ENCODE measurements at regions not wholly inside any gene's neighbourhood (a gene's known extent, or its start where the extent isn't known, plus 50 kb on each side); places are given as distances from the start of the nearest gene placed in this dataset.

- Mint-ChIP-seq H3K27me3 (ENCODE audit: insufficient read depth) (peaks cover 2% of the 10 kb centered on the region; the same call in 1 of the 2 replicates), H3K36me3 (ENCODE audit: low read depth) (no peaks in the 10 kb centered on the region), H3K4me1 (ENCODE audit: low read depth) (no peaks in the 10 kb centered on the region), H3K27ac (no peak overlapping the region), H3K4me3 (no peak overlapping the region), H3K9me3 (no peaks in the 10 kb centered on the region)
- TF ChIP-seq, protein P1, sequence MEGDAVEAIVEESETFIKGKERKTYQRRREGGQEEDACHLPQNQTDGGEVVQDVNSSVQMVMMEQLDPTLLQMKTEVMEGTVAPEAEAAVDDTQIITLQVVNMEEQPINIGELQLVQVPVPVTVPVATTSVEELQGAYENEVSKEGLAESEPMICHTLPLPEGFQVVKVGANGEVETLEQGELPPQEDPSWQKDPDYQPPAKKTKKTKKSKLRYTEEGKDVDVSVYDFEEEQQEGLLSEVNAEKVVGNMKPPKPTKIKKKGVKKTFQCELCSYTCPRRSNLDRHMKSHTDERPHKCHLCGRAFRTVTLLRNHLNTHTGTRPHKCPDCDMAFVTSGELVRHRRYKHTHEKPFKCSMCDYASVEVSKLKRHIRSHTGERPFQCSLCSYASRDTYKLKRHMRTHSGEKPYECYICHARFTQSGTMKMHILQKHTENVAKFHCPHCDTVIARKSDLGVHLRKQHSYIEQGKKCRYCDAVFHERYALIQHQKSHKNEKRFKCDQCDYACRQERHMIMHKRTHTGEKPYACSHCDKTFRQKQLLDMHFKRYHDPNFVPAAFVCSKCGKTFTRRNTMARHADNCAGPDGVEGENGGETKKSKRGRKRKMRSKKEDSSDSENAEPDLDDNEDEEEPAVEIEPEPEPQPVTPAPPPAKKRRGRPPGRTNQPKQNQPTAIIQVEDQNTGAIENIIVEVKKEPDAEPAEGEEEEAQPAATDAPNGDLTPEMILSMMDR (IDR thresholded peaks at IDR 0.05) = no peak
- no peak for DNase-seq
These were observed 173.0 kb downstream of the EBLN2 start for GRCh38 chr3:73234354-73235014.

DNA sequence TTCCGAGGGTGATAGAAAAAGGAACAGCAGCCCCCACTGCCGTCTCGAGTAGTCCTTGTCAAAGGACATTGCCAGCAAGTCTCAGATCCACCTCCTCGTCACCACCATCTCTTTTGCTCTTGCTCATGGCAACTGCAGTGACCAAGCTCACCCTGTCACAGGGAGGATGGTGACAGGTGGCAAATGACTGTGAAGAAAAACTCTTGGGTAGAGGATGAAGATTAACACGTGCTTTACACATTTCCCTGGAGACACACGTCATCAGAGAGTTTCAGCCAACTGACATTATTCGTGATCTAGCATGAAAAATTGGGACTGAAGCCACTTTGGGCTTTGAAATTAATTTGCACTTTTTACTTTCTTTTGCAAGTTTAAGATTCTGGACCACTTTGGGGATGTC lies 174.3 kb downstream of the EBLN2 start:
- H3K27me3 Mint-ChIP-seq (ENCODE audit: insufficient read depth) = peaks cover 2% of the 10 kb centered on the region; the same call in 1 of the 2 replicates
- no peak overlapping the region for H3K27ac Mint-ChIP-seq
- TF ChIP-seq, protein P1 (IDR thresholded peaks at IDR 0.05) = no peak
- no peaks in the 10 kb centered on the region for H3K9me3 Mint-ChIP-seq
- H3K36me3 Mint-ChIP-seq (ENCODE audit: low read depth) = no peaks in the 10 kb centered on the region
- no peaks in the 10 kb centered on the region for H3K4me1 Mint-ChIP-seq (ENCODE audit: low read depth)
- DNase-seq = no peak
- no peak overlapping the region for H3K4me3 Mint-ChIP-seq

GRCh38 chr3:73236867-73237266 lies 175.4 kb downstream of the EBLN2 start:
- no peaks in the 10 kb centered on the region for H3K36me3 Mint-ChIP-seq (ENCODE audit: low read depth)
- H3K4me3 Mint-ChIP-seq = no peak overlapping the region
- H3K9me3 Mint-ChIP-seq = no peaks in the 10 kb centered on the region
- H3K27ac Mint-ChIP-seq = no peak overlapping the region
- peaks cover 2% of the 10 kb centered on the region; the same call in 1 of the 2 replicates for H3K27me3 Mint-ChIP-seq (ENCODE audit: insufficient read depth)
- no peaks in the 10 kb centered on the region for H3K4me1 Mint-ChIP-seq (ENCODE audit: low read depth)
- no peak for DNase-seq
- TF ChIP-seq, protein P1 (IDR thresholded peaks at IDR 0.05) = no peak

- Mint-ChIP-seq H3K9me3 (no peaks in the 10 kb centered on the region), H3K36me3 (ENCODE audit: low read depth) (no peaks in the 10 kb centered on the region), H3K27me3 (ENCODE audit: insufficient read depth) (no peaks in the 10 kb centered on the region; the same call in none of the 2 replicates), H3K4me3 (no peak overlapping the region), H3K27ac (no peak overlapping the region), H3K4me1 (ENCODE audit: low read depth) (no peaks in the 10 kb centered on the region)
- no peak for DNase-seq
- TF ChIP-seq, protein P1 (IDR thresholded peaks at IDR 0.05) = no peak
These were observed 182.3 kb downstream of the EBLN2 start for GRCh38 chr3:73243740-73244139.

DNA sequence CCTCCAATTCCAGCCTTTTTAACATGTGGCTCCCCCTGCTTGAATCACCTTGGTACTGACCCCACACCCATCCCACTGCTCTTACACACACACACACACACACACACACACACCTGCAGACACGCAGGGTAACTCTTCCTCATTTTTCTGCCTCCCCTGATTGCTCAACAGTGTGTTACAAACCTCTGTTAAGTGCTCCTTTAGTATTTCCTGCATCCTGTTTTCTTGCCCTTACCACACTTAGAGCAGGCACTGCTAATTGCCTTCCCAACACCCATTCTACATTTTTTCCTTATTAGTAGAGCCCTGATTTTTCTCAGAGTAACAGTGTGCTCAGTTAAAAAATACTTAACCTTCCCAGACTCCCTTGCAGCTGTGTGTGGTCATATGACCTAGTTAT lies 184.0 kb downstream of the EBLN2 start:
- Mint-ChIP-seq H3K4me3 (no peak overlapping the region), H3K36me3 (ENCODE audit: low read depth) (no peaks in the 10 kb centered on the region), H3K27ac (no peak overlapping the region), H3K4me1 (ENCODE audit: low read depth) (no peaks in the 10 kb centered on the region), H3K9me3 (no peaks in the 10 kb centered on the region), H3K27me3 (ENCODE audit: insufficient read depth) (no peaks in the 10 kb centered on the region; the same call in none of the 2 replicates)
- DNase-seq = no peak
- TF ChIP-seq, protein P1 (IDR thresholded peaks at IDR 0.05) = no peak
